Activated CD4-positive, alpha-beta memory T cell treated with anti-CD3 and anti-CD28 coated beads, Interleukin-2, amount 10 ng/mL, durations not matched to agents 7 days and 5 days (primary cell): ENCODE measurements at regions not wholly inside any gene's neighbourhood (a gene's known extent, or its start where the extent isn't known, plus 50 kb on each side); places are given as distances from the start of the nearest gene placed in this dataset.

ENCODE experiments used
- CTCF ChIA-PET: fragments of 350-600 bp; sonication (Branson Sonifier 250); formaldehyde crosslinking; loops from one replicate; lab custom pipeline; 2021; ENCODE audit warnings: antibody characterized with exemption, inconsistent platforms; lab: Charles Lee
- POLR2A ChIA-PET: fragments of 350-600 bp; sonication (Branson Sonifier 250); formaldehyde crosslinking; loops from one replicate; lab custom pipeline; 2021; ENCODE audit warnings: antibody characterized with exemption; lab: Charles Lee
- DNase-seq: peaks from one replicate; pipeline ENCODE4 v3.0.0-alpha.2; 2020
- H3K27ac Mint-ChIP-seq: one replicate; pipeline ENCODE4 v1.8.0; 2021; ENCODE audit warnings: mild to moderate bottlenecking, mixed read lengths
- H3K27me3 Mint-ChIP-seq: one replicate; pipeline ENCODE4 v1.8.0; 2021; ENCODE audit warnings: mixed read lengths
- H3K36me3 Mint-ChIP-seq: one replicate; pipeline ENCODE4 v1.8.0; 2021; ENCODE audit warnings: low read depth, mixed read lengths
- H3K4me1 Mint-ChIP-seq: one replicate; pipeline ENCODE4 v1.8.0; 2021; ENCODE audit warnings: mixed read lengths
- H3K4me3 Mint-ChIP-seq: one replicate; pipeline ENCODE4 v1.8.0; 2021; ENCODE audit warnings: mild to moderate bottlenecking, mixed read lengths
- H3K9me3 Mint-ChIP-seq: one replicate; pipeline ENCODE4 v1.8.0; 2021; ENCODE audit warnings: mixed read lengths

DNA sequence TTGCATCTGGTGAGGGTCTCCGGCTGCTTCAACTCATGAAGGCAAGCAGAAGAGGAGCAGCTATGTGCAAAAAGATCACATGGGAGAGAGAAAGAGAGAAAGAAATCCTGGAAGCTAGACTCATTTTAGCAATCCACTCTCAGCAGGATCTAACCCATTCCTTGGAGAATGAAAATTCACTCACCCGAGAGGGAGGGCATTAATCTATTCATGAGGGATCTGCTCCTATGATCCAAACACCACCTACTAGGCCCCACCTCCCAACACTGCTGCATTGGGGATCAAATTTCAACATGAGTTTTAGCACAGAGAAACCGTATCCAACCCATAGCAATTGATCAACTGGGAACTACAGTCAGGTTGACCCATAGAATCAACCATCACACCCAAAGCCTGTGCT is 98.1 kb upstream of the SV2C start:
- POLR2A ChIA-PET = no interaction called here

GRCh38 chr5:75975496-75975895 is 107.7 kb upstream of the SV2C start:
- POLR2A ChIA-PET = no interaction called here

More for the DNA sequence above, 98.1 kb upstream of the SV2C start:
- Mint-ChIP-seq H3K27me3 (peaks cover 8% of the 10 kb centered on the region), H3K9me3 (no peaks in the 10 kb centered on the region), H3K4me3 (no peak overlapping the region), H3K36me3 (no peaks in the 10 kb centered on the region), H3K27ac (no peak overlapping the region), H3K4me1 (no peaks in the 10 kb centered on the region)
- CTCF ChIA-PET = no interaction called here
- no peak for DNase-seq

GRCh38 chr5:75965292-75965691 is 117.9 kb upstream of the SV2C start:
- Mint-ChIP-seq H3K27me3 (peaks cover 8% of the 10 kb centered on the region), H3K36me3 (no peaks in the 10 kb centered on the region), H3K4me3 (no peak overlapping the region), H3K9me3 (peaks cover 10% of the 10 kb centered on the region), H3K27ac (no peak overlapping the region), H3K4me1 (peaks cover 3% of the 10 kb centered on the region)
- no peak for DNase-seq
- CTCF ChIA-PET = no interaction called here
- POLR2A ChIA-PET = no interaction called here

More at GRCh38 chr5:75975496-75975895, 107.7 kb upstream of the SV2C start:
- CTCF ChIA-PET = no interaction called here
- Mint-ChIP-seq H3K4me3 (no peak overlapping the region), H3K4me1 (no peaks in the 10 kb centered on the region), H3K36me3 (no peaks in the 10 kb centered on the region), H3K27me3 (peaks cover 25% of the 10 kb centered on the region), H3K9me3 (peaks cover 1% of the 10 kb centered on the region), H3K27ac (no peak overlapping the region)
- no peak for DNase-seq

- ChIA-PET CTCF (no interaction called here), POLR2A (no interaction called here)
- Mint-ChIP-seq H3K36me3 (no peaks in the 10 kb centered on the region), H3K9me3 (peaks cover 10% of the 10 kb centered on the region), H3K4me1 (peaks cover 3% of the 10 kb centered on the region), H3K27ac (no peak overlapping the region), H3K27me3 (peaks cover 8% of the 10 kb centered on the region), H3K4me3 (no peak overlapping the region)
- no peak for DNase-seq
Observed at GRCh38 chr5:75964008-75964407, 119.2 kb upstream of the SV2C start.

DNA sequence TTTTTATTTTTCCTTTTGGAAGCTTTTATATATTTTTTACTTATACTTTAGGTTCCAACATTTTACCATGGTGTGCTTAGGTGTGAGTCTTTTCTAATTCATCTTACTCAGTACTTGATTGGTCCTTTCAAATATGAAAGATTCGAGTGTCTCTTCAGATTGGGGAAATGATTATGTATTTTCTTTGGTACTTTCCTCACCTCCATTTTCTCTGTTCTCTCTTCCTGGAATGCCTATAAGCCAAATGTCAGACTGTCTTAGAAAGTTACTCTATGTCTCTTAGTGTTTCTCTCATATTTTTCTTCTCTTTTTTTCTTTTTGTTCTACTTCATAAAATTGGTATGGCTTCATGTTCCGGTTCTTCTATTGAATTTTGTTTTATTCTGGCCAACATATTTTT is 119.6 kb upstream of the SV2C start:
- H3K27ac Mint-ChIP-seq = no peak overlapping the region
- H3K9me3 Mint-ChIP-seq = peaks cover 8% of the 10 kb centered on the region
- CTCF ChIA-PET = no interaction called here
- POLR2A ChIA-PET = no interaction called here
- no peak for DNase-seq
- H3K4me3 Mint-ChIP-seq = no peak overlapping the region
- peaks cover 10% of the 10 kb centered on the region for H3K27me3 Mint-ChIP-seq
- H3K4me1 Mint-ChIP-seq = peaks cover 3% of the 10 kb centered on the region
- no peaks in the 10 kb centered on the region for H3K36me3 Mint-ChIP-seq

DNA sequence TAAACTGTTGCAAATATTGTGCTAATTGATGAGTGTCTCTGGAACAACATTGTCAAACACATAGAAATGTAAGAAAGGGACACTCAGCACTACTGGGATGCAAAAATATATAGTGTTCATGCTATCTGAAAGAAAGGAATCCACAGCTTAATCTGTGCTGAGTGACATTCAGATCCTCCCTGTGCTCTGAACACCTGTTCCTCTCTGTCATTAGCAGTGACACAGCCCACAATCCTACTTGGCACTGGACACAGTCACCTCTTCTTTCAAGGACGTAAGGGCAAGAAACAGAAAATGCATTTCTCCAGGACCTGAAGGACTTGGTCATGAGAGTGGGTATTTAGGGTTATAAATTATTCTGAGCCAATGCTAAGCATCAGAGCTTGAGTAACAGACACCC is 121.4 kb upstream of the SV2C start:
- Mint-ChIP-seq H3K4me1 (no peaks in the 10 kb centered on the region), H3K27me3 (peaks cover 10% of the 10 kb centered on the region), H3K9me3 (peaks cover 2% of the 10 kb centered on the region), H3K27ac (no peak overlapping the region), H3K4me3 (no peak overlapping the region), H3K36me3 (no peaks in the 10 kb centered on the region)
- ChIA-PET CTCF (no interaction called here), POLR2A (no interaction called here)
- no peak for DNase-seq

- ChIA-PET POLR2A (no interaction called here), CTCF (no interaction called here)
- Mint-ChIP-seq H3K36me3 (no peaks in the 10 kb centered on the region), H3K9me3 (no peaks in the 10 kb centered on the region), H3K27ac (no peak overlapping the region), H3K4me3 (no peak overlapping the region), H3K4me1 (no peaks in the 10 kb centered on the region), H3K27me3 (peaks cover 10% of the 10 kb centered on the region)
- no peak for DNase-seq
Observed at GRCh38 chr5:75960129-75960528, 123.1 kb upstream of the SV2C start.

- no peak overlapping the region for H3K27ac Mint-ChIP-seq
- POLR2A ChIA-PET = no interaction called here
- CTCF ChIA-PET = no interaction called here
- no peak overlapping the region for H3K4me3 Mint-ChIP-seq
- no peak for DNase-seq
- no peaks in the 10 kb centered on the region for H3K4me1 Mint-ChIP-seq
- no peaks in the 10 kb centered on the region for H3K36me3 Mint-ChIP-seq
- peaks cover 3% of the 10 kb centered on the region for H3K27me3 Mint-ChIP-seq
- H3K9me3 Mint-ChIP-seq = no peaks in the 10 kb centered on the region
Observed at GRCh38 chr5:75952963-75953362, 130.2 kb upstream of the SV2C start.

- H3K27me3 Mint-ChIP-seq = peaks cover 3% of the 10 kb centered on the region
- DNase-seq = no peak
- H3K4me1 Mint-ChIP-seq = no peaks in the 10 kb centered on the region
- no peaks in the 10 kb centered on the region for H3K36me3 Mint-ChIP-seq
- no peaks in the 10 kb centered on the region for H3K9me3 Mint-ChIP-seq
- H3K27ac Mint-ChIP-seq = no peak overlapping the region
- ChIA-PET POLR2A (no interaction called here), CTCF (no interaction called here)
- no peak overlapping the region for H3K4me3 Mint-ChIP-seq
Observed at GRCh38 chr5:75952291-75952690, 130.9 kb upstream of the SV2C start.

DNA sequence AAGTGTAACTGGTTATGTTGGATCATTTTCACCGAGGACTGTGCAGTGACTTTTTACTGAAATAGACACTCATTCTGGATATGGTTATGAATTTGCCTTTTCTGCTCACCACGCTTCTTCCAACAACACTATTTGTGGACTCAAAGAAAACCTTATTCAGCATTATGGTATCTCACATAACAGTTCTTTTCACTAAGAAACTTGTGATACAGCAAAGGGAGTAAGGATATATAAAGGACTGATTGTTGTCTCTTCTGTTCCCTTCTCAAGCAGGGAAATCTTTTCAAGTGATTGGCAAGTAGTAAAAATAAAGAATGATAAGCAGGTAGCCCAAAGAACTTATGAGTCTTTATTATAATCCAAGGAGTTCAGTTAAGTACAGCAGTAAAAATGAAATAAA is 131.5 kb upstream of the SV2C start:
- no peak for DNase-seq
- CTCF ChIA-PET = no interaction called here
- Mint-ChIP-seq H3K27ac (no peak overlapping the region), H3K4me1 (no peaks in the 10 kb centered on the region), H3K36me3 (no peaks in the 10 kb centered on the region), H3K9me3 (no peaks in the 10 kb centered on the region), H3K4me3 (no peak overlapping the region), H3K27me3 (peaks cover 3% of the 10 kb centered on the region)
- POLR2A ChIA-PET = no interaction called here

- Mint-ChIP-seq H3K36me3 (no peaks in the 10 kb centered on the region), H3K4me3 (no peak overlapping the region), H3K27me3 (peaks cover 8% of the 10 kb centered on the region), H3K27ac (no peak overlapping the region), H3K9me3 (no peaks in the 10 kb centered on the region), H3K4me1 (no peaks in the 10 kb centered on the region)
- no peak for DNase-seq
- ChIA-PET POLR2A (no interaction called here), CTCF (no interaction called here)
Observed at GRCh38 chr5:75951158-75951557, 132.0 kb upstream of the SV2C start.

- CTCF ChIA-PET = no interaction called here
- no peak for DNase-seq
- H3K36me3 Mint-ChIP-seq = no peaks in the 10 kb centered on the region
- no peaks in the 10 kb centered on the region for H3K4me1 Mint-ChIP-seq
- no peaks in the 10 kb centered on the region for H3K9me3 Mint-ChIP-seq
- H3K4me3 Mint-ChIP-seq = no peak overlapping the region
- peaks cover 8% of the 10 kb centered on the region for H3K27me3 Mint-ChIP-seq
- no peak overlapping the region for H3K27ac Mint-ChIP-seq
- POLR2A ChIA-PET = no interaction called here
Observed at GRCh38 chr5:75948438-75948837, 134.7 kb upstream of the SV2C start.

DNA sequence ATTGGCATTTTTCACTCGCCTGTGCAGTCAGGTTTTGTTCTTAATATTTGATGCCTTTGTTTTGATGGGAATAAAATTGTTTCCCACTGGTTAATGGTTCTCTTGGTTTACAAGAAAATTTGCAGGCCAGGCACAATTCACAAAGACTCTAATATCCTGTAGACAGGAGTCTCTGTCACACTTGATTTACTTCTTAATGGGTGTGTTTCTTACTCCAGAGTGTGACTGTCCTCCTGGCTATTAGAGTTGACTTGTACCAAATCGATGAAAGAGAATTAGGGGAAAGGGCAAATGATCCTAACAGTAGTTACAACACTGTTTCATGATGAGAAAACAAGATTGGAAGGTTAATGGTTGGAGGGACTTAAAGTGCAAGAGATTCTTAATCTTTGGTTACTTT is 142.8 kb upstream of the SV2C start:
- Mint-ChIP-seq H3K27ac (no peak overlapping the region), H3K4me1 (no peaks in the 10 kb centered on the region), H3K4me3 (no peak overlapping the region), H3K36me3 (no peaks in the 10 kb centered on the region), H3K9me3 (no peaks in the 10 kb centered on the region), H3K27me3 (peaks cover 5% of the 10 kb centered on the region)
- no peak for DNase-seq
- POLR2A ChIA-PET = no interaction called here
- CTCF ChIA-PET = no interaction called here

DNA sequence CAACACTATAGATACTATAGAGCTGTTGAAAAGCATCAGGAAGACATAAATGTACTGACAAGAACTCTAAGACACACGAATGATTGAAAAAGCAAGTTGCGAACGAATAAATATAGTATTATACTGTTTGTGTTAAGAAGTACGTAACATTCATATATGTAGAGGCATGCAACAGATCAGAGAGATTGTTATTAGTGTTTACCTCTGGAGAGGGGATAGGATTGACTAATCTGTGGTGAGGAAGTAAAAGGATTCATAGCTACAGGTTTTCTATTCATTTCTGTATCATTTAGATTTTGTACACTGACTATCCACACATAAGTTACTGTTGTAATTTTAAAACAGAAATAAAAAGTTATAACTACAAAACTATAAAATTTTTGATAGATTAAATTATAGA is 147.6 kb upstream of the SV2C start:
- ChIA-PET POLR2A (no interaction called here), CTCF (no interaction called here)
- no peaks in the 10 kb centered on the region for H3K4me1 Mint-ChIP-seq
- no peak for DNase-seq
- peaks cover 13% of the 10 kb centered on the region for H3K27me3 Mint-ChIP-seq
- H3K4me3 Mint-ChIP-seq = no peak overlapping the region
- no peak overlapping the region for H3K27ac Mint-ChIP-seq
- no peaks in the 10 kb centered on the region for H3K36me3 Mint-ChIP-seq
- H3K9me3 Mint-ChIP-seq = no peaks in the 10 kb centered on the region

GRCh38 chr5:75933489-75933888 is 149.7 kb upstream of the SV2C start:
- Mint-ChIP-seq H3K27me3 (peaks cover 18% of the 10 kb centered on the region), H3K4me3 (no peak overlapping the region), H3K9me3 (no peaks in the 10 kb centered on the region), H3K4me1 (no peaks in the 10 kb centered on the region), H3K27ac (no peak overlapping the region), H3K36me3 (no peaks in the 10 kb centered on the region)
- ChIA-PET POLR2A (no interaction called here), CTCF (no interaction called here)
- no peak for DNase-seq
